GM21825 (cell line): ENCODE measurements at regions not wholly inside any gene's neighbourhood (a gene's known extent, or its start where the extent isn't known, plus 50 kb on each side); places are given as distances from the start of the nearest gene placed in this dataset.
"Not testable (repeated sequence)": the region's sequence is repeated elsewhere in the genome, so short reads cannot be mapped to it uniquely, and the experiment has no call there.

Source experiments
- ATAC-seq: cut with Tn5 transposase; IDR thresholded peaks from one replicate; pipeline ENCODE4 v1.9.1; 2021; ENCODE audit warnings: mild to moderate bottlenecking, moderate library complexity; ENCODE audit not compliant: unreplicated experiment

GRCh38 chr20:57781901-57782300, 72.1 kb upstream of the PMEPA1 start:
- no peak for ATAC-seq

DNA sequence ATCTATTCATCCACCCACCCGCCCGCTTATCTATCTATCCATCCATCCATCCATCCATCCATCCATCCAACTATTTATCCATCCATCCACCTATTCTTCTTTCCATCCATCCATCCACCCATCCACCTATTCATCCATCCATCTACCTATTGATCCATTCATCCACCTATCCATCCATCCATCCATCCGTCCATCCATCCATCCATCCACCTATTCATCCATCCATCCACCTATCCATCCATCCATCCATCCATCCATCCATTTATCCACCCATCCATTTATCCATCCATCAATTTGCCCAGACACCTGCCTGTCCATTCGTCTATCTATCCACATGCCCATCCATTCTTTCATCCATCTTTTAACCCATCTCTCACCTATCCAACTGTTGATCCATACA, 71.1 kb upstream of the PMEPA1 start:
- ATAC-seq: no peak

- no peak for ATAC-seq
These were observed 70.6 kb upstream of the PMEPA1 start for GRCh38 chr20:57780398-57780797.

GRCh38 chr20:57779401-57780003, 69.7 kb upstream of the PMEPA1 start:
- ATAC-seq: no peak

DNA sequence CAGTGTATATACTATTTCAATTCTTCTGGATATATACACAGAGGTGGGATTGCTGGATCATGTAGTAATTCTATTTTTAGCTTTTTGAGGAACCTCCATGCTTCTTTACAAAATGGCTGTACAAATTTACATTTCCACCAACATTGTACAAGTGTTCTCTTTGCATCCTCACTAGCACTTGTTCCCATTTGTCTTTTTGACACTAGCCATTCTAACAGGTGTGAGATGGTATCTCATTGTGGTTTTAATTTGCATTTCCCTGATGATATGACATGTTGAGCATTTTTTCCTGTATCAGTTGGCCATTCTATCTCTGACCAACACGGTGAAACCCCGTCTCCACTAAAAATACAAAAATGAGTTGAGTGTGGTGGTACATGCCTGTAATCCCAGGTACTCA, 68.1 kb upstream of the PMEPA1 start:
- no peak for ATAC-seq

DNA sequence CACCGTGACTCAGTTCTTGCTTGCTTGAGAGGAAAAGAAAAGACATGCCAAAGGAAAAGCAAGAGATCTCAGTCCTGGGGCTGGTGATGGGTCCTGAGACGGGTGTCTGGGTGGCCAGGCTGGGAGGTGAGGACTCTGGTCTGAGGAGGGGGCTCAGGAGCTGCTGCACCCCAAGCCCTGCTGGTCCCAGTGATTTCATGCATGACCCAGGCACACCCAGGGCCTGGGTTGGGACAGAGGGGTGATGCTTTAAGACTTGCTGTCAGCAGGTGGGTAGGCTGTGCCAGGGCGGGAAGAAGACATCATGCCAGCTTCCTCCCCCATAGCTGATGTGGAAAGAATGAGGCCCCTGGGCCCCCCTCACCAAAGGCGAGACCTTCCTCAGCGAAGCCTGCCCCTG, 65.1 kb upstream of the PMEPA1 start:
- no peak for ATAC-seq

DNA sequence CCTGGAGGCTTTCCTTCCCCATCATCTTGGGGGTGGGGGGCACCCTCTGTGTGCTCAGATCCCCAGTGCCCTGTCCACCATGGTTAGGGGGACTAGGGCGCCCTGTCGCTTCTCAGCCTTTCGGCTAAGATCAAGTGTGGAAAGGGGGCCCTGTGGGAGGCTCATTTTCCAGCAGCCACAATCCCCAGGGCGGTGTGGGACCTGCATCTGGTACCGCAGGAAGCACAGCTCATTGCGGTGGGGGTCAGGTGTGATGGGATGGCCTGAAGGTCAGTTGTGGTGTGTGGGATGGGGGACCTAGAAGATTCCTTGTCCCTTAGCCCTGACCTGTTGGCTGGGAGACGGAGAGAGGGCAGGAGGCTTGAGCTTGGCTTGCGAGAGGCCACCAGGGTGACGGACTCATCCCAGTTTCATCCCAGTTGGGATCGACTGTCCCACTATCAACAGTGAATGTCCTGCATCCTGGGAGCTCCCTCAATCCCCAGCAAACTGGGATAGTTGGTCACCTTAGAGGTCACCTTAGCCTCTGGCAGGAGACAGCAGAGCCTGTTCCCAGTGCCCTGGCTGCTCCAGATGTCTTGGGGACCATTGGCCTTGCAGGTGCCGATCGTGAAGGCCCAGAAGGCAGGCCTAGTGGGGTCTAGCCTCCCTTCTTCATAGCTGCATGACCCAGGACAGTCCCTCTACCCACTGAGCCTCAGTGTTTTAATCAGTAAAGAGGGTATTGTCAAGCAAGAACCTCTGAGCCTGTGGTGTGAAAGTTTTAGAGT, 64.5 kb upstream of the PMEPA1 start:
- no peak for ATAC-seq

DNA sequence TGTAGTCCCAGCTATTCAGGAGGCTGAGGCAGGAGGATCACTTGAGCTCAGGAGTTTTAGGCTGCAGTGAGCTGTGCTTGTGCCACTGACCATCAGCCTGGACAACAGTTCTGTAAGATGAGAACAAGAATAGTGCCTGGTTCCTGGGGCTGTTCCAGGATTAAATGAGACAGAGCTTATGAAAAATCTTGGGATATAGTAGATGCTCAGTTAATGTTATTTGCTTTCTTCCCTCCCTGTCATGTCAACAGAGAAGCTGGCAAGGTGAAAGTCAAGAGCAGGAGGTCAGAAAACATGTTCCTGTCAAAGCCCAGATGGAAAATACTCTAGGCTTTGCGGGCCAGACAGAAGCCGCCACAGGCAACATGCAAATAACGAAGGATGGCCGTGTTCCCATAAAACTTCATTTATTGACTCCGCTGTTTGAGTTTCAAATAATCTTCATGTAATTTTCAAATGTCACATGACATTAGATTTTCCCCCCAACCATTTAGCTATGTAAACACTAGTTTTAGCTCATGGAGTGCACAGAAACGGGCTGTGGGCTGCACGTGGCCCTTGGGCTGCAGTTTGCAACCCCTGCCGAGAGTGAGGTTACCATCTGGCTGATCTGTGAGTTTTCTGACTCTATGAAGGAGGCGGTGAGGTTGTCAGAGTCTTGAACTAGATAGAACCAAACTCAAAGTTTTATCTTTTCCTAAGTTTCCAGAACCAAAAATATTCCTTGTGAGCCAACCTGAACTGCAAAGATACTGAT, 63.4 kb upstream of the PMEPA1 start:
- no peak for ATAC-seq

DNA sequence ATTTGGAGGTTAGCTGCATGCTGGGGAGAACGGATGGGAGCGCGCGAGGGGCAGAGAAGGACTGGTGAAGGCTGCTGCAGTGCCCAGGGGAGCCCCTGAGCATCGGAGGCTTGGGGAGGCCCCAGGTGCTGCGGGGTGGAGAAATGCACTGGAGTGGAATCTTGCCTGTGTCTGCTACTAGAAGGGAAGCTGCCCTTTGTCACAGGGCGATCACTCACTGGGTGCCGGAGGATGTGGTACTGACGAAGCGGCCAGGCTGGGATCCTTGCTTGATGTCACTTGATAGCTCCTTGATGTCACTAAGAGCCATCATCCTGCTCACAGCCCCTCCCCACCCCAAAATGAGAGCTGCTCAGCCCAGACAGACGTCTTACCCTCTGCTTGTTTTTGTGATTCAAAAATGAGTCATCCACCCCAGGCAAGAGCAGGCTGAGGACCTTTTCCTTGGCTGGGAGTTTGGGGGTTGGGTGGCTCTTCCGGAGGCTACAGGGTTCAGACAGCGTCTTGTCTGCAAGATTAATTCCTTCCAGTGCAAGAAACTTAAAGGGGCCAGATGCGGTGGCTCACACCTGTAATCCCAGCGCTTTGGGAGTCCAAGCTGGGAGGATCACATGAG, 62.6 kb upstream of the PMEPA1 start:
- ATAC-seq: no peak

- ATAC-seq: no peak
These were observed 61.3 kb upstream of the PMEPA1 start for GRCh38 chr20:57770852-57771720.

DNA sequence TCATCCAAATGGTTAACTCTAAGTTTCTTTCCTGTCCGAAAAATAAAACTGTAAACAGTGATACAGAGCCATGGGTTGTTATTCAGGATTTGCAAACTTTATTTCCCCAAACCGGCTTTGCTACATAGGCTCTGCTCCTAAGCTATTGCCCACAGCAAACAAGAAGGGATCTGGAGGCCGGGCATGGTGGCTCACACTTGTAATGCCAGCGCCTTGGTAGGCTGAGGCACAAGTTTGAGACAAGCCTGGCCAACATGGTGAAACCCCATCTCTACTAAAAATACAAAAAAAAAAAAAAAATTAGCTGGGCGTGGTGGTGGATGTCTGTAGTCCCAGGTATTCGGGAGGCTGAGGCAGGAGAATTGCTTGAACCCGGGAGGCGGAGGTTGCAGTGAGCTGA, 60.6 kb upstream of the PMEPA1 start:
- not testable (repeated sequence) for ATAC-seq

DNA sequence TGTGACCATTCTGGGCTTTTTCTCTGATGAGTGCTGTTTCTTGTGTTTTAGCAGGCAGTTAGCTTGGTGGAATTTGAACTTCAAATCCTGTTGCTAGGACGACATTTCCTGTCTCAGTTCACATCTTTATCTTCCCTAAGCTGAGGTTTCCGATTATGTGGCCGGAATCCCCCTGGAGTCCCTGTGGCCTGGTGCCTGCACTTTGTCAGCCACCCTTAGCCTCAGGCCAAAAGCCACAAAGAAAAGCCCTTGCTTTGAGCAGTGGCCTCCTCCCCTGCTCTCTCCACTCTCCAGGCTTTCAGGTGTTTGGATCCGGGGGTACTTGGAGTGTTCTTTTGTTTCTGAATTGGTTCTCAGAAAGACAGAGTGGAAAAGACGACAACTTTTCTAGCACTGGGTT, 59.9 kb upstream of the PMEPA1 start:
- ATAC-seq: no peak

GRCh38 chr20:57768519-57768918, 58.7 kb upstream of the PMEPA1 start:
- ATAC-seq: no peak

GRCh38 chr20:57767441-57767840, 57.6 kb upstream of the PMEPA1 start:
- no peak for ATAC-seq

DNA sequence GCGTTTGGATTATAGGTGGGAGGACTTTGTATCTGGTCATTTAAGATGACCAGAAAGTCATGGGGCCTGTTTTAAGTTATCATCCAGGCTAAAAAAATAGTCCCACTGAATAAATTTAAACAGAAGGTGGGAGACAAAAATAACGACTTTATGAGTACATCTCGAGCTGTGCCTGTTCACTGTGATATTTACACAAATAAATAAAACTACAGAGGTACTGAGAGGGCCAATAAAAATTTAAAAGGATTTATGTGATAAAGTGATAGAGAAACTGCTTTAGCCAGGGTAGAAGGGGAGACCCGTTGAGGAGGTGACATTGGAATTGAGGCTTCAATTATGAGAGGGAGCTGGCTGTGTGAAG, 53.4 kb upstream of the PMEPA1 start:
- no peak for ATAC-seq

DNA sequence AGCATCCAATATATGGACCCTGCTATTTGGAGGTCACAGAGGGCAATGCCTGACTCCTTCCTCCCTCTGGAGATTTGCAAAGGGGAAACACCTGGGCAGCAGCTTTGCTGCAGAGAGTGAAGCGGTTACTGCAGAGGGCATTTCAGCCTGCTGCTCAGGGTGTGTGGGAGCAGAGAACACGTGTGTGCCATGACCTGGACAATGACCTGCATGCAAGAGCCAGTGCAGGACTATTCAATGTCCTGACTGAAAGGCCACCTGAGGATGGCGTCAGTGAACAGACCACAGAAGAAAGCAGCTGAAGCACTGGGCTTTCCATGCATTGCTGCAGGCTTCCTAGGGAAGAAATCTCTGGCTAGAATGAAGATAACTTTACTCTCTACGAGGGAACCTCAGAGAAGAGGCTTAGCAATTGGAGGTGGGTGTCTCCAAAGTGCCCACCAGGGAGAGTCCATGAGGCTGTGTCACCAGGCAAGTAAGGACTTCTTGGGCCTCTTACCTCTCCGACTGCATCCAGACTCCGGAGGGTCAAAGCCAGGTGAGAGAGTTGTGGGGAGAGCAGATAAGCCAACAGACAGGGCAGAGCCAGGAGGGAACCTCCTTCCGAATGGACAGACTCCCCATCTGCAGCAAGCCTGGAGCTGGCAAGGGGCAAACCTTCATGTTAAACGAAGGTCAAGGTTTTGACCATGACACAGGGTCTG, 52.9 kb upstream of the PMEPA1 start:
- ATAC-seq: no peak

DNA sequence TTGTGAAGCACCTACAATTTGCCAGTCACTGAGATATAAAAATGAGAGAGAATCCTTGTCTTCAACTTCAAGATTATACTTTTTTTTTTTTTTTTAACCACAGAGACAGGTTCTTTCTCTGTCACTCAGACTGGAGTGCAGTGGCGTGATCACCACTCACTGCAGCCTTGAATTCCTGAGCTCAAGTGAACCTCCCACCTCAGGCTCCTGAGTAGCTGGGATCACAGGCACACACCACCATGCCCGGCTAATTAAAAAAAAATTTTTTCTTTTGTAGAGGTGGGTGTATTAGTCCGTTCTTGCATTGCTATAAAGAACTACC, 51.6 kb upstream of the PMEPA1 start:
- ATAC-seq: no peak

DNA sequence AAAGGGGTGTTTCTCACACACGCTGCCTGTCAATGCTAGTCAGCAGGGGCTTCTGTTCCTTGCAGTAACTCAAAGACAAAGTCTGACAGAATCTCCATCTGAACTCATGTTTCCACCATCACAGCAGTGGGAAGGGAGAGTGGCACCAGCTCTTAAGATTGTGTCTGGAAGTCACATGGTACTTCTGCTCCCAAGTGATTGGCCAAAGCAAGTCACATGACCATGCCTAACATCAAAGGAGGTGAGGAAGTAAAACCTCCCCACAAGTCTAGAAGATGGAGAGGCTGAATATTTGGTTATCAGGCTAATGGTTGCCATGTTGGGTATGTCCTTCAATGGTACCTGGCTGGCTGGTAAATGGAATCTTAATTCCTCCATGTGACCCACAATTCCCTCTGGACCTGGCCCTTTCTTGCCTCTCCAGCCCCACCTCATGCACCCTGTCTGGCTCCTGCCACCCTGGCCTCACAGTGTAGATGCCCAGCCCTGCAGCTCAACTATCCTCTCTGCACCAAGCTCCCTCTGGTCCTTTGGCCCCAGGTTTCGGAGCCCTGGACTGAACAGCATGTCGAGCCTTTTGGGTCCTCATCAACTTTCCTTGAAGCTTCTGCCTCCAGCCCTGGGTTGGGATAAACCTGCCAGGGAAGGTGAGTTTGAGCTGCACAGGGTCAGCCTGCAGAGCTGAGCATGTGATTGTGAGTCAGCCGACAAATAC, 51.0 kb upstream of the PMEPA1 start:
- ATAC-seq: no peak

DNA sequence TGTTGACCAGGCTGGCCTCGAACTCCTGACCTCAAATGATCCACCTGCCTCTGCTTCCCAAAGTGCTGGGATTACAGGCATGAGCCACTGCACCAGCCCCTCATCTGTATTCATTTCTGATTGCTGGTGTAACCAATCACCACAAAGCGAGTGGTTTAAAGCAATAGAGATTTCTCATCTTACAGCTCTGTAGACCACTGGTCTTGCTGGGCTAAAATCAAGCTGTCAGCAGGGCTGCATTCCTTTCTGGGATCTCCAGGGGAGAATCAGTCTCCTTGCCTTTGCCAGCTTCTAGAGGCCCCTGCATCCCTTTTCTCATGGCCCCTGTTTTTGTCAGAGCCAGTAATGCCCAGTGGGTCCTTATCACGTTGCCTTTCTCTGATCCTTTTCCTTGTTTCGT, 49.9 kb upstream of the PMEPA1 start:
- ATAC-seq: no peak
